Ishikawa (cell line): ENCODE measurements at regions not wholly inside any gene's neighbourhood (a gene's known extent, or its start where the extent isn't known, plus 50 kb on each side); places are given as distances from the start of the nearest gene placed in this dataset.

ENCODE experiments used
- MAX ChIP-seq: IDR thresholded peaks from 2 replicates; pipeline ENCODE4 v1.6.1; 2012
- NFIC ChIP-seq: IDR thresholded peaks from 2 replicates; pipeline ENCODE4 v1.6.1; 2012
- RAD21 ChIP-seq: IDR thresholded peaks from 2 replicates; pipeline ENCODE4 v1.6.1; 2012; ENCODE audit warnings: low read depth
- TAF1 ChIP-seq: IDR thresholded peaks from 2 replicates; pipeline ENCODE4 v1.6.1; 2012; ENCODE audit warnings: low read depth, mild to moderate bottlenecking
- TCF12 ChIP-seq: IDR thresholded peaks from 2 replicates; pipeline ENCODE4 v1.6.1; 2012; ENCODE audit warnings: low read depth
- USF1 ChIP-seq: IDR thresholded peaks from 2 replicates; pipeline ENCODE4 v1.6.1; 2012
- YY1 ChIP-seq: IDR thresholded peaks from 2 replicates; pipeline ENCODE4 v1.6.1; 2012; ENCODE audit warnings: low read depth
- TF ChIP-seq, protein P1 (sequence below): IDR thresholded peaks from 2 replicates; pipeline ENCODE4 v1.6.1; 2012; ENCODE audit warnings: low read depth, mild to moderate bottlenecking

- TF ChIP-seq TAF1 = no peak
- TF ChIP-seq, protein P1, sequence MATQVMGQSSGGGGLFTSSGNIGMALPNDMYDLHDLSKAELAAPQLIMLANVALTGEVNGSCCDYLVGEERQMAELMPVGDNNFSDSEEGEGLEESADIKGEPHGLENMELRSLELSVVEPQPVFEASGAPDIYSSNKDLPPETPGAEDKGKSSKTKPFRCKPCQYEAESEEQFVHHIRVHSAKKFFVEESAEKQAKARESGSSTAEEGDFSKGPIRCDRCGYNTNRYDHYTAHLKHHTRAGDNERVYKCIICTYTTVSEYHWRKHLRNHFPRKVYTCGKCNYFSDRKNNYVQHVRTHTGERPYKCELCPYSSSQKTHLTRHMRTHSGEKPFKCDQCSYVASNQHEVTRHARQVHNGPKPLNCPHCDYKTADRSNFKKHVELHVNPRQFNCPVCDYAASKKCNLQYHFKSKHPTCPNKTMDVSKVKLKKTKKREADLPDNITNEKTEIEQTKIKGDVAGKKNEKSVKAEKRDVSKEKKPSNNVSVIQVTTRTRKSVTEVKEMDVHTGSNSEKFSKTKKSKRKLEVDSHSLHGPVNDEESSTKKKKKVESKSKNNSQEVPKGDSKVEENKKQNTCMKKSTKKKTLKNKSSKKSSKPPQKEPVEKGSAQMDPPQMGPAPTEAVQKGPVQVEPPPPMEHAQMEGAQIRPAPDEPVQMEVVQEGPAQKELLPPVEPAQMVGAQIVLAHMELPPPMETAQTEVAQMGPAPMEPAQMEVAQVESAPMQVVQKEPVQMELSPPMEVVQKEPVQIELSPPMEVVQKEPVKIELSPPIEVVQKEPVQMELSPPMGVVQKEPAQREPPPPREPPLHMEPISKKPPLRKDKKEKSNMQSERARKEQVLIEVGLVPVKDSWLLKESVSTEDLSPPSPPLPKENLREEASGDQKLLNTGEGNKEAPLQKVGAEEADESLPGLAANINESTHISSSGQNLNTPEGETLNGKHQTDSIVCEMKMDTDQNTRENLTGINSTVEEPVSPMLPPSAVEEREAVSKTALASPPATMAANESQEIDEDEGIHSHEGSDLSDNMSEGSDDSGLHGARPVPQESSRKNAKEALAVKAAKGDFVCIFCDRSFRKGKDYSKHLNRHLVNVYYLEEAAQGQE = no peak
- no peak for TF ChIP-seq NFIC
- TF ChIP-seq USF1 = no peak
- no peak for TF ChIP-seq RAD21
- TF ChIP-seq TCF12 = no peak
- no peak for TF ChIP-seq YY1
- no peak for TF ChIP-seq MAX
Measured at GRCh38 chr5:110002652-110003051, 312.9 kb downstream of the MAN2A1 start.
